NOMO-1 treated with dmso at 0.1 percent for 144 hours (cell line): ENCODE measurements at regions not wholly inside any gene's neighbourhood (a gene's known extent, or its start where the extent isn't known, plus 50 kb on each side); places are given as distances from the start of the nearest gene placed in this dataset.
"Not testable (repeated sequence)": the region's sequence is repeated elsewhere in the genome, so short reads cannot be mapped to it uniquely, and the experiment has no call there.

Source experiments
- DNase-seq: peaks from one replicate; lab custom pipeline; 2025; ENCODE audit not compliant: unreplicated experiment; lab: John Stamatoyannopoulos, UW

DNA sequence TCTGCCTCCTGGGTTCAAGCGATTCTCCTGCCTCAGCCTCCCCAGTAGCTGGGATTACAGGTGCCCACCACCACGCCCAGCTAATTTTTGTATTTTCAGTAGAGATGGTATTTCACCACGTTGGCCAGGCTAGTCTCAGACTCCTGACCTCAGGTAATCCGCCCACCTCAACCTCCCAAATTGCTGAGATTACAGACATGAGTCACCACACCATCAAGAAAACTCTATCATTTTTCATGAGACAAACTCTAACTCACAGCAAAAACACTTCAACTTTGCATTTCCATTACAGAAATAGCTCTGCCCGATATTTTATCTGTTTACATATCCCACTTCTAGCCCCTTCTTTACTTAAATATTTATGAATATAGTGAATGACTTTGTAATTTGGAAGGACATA, 561.1 kb downstream of the TMX3 start:
- DNase-seq: not testable (repeated sequence)

DNA sequence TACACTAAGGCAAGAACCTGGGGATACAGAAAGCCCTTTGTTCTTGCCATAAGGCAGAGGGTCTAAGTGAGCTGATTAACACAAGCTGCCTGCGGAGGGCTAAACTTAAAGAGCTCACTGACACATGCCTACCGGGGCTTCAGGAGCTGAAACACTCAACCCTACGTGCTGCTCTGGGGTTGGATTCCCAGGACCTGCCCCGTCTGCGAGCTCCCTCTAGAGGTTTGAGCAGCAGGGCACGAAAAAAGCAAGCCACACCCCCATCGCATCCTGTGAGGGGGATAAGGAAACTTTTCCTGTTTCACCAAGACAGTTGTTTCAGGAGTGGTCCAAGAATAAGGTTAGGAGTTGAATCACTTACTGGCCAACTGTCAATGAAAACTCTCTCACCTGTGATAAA, 562.1 kb downstream of the TMX3 start:
- DNase-seq: no peak

DNA sequence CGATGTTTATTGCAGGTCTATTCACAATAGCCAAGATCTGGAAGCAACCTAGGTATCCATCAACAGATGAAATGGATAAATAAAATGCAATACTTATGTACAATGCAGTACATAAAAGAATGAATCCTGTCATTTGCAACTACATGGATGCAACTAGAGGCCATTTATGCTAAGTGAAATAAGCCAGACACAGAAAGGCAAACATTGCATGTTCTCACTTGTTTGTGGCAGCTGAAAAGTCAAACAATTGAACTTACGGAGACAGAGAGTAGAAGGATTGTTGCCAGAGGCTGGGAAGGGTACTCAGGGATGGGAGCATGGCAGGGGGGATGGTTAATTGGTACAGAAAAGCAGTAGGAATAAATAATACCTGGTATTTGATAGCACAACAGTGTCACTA, 563.9 kb downstream of the TMX3 start:
- DNase-seq: no peak

DNA sequence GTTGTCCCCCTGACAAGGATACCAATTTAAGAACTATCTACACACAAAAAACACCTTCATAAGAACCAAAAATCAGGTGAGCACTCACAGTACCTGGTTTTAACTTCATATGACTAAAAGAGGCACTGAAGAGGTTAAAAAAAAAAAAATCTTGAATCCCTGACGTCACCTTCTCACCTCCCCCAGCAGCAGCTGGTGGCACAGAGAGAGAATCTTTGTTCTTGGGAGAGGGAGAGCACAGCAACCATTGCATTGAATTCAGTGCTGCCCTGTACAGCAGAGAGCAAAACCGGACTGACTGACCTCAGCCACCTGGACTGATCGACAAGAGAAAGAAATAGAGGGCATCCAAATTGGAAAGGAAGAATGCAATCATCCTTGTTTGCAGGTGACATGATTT, 566.0 kb downstream of the TMX3 start:
- no peak for DNase-seq

DNA sequence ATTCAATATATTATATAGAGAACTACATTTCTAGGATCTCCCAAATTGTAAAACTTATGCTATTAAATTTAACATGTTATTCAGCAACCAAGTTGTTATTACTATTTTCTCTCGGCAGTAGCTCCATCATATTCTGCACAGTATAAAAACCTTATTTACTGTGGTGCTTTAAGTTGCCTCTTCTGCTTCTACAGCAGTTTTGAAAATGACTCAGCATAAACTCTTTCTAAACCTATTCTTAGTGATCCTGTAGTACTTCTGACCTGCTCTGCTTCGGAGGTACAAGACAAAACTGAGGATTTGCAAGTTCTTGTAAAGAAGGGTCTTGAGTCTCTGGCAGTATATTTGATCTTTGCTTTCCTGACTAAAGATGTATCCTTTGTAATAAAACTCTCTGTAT, 567.2 kb downstream of the TMX3 start:
- DNase-seq: no peak

DNA sequence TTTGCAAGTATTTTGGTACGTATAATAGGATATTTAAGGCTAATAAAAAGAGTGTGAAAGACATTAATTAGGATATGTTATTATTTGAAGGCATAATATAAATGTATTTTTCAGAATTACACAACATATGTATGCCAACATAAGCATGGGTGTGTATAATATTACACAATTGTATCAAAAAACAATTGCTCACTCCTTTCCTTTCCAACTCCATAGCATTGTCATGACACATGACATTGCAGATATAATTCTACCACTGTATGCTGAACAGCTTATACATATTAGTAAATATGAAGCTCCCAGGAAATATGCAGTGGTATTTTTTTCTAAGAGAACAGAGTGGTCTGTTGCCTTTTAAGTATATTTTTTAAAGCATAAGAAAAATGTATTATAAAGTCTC, 593.1 kb downstream of the TMX3 start:
- DNase-seq: no peak

DNA sequence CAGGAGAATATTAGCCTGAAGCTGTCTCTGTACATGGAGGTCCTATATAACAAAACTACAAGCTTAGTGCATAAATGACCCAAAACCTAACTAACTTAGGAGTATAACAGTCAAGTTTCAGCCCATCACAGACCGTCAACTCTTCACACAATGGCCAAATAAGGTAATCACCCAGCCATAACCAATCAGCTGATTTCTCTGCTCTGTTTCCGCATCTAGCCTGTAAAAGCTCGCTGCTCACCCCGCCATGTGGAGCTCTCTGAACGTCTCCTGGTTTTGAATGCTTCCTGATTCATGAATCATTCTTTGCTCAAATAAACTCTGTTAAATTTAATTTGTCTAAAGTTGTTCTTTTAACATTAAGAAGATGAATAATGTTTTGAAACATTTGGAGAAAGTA, 593.6 kb downstream of the TMX3 start:
- DNase-seq: no peak

DNA sequence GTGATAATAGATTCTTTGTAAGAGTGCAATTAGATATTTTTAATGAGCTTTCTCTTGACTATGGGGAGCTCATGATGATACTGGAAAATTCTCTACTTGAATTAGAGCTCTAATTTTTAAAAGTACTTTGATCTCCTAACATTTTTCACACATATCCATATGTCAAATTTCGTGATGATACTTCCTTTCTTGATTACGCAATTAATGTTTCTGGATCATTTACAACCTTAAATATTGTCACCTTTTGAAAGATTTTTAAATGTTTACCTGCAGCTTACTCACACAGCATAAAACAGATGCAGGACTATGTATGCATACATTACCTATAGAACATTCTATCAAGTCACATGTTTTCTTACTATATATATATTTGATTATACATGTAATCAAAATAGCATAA, 598.5 kb upstream of the DSEL start:
- no peak for DNase-seq

DNA sequence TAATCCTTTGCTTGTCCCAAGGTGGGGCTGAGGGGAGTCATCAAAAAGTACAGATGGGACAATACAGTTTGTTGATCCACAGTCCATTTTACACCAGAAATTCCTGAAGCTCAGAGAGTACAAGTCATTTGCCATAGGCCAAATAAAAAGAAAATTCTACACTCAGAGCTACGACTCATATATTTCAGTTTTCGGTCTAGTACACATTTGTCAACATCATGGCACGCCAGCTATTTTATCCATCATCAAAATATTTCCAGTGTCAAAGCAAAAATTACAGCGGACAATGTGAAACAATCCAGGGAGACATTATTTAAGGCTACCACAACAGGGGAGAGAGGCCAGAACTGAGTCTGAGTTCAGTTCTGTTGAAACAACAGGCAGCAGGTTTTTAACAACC, 587.5 kb upstream of the DSEL start:
- DNase-seq: no peak

DNA sequence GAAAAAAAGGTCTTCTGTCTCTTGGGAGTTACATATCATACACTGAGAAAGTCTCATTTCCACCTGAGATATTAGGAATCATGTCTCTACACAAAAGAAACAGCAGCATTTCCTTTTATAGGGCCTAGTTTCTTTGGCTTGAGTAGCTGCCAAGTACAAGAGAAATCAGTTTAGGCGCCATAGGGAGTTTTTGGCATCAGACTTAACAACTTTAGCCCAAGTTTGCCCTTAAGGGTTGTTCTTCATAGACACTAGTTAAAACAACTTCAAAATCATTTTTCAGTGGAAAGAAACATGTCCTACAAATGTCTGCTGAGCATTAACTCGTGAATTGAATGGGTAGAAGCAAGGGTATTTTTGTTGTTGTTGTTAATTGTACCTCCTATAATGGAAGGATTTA, 587.0 kb upstream of the DSEL start:
- no peak for DNase-seq

DNA sequence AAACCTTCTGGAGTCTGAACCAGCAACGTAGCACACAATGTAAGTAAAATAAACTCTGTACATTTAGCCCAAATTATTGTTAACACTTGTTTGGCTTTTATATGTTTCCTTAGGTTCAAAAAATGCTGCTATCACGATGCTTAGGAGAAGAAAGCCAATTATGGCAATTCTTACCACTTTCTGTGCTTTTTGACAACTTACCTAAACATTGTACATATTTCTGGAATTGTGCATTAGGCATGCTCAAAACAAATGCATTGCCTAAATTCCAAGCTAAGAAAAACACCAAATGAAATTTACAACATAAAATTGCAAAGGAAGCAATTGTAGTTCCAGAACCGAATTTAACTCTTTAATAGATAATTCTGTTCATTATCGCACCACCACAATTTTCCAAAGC, 585.6 kb upstream of the DSEL start:
- no peak for DNase-seq

DNA sequence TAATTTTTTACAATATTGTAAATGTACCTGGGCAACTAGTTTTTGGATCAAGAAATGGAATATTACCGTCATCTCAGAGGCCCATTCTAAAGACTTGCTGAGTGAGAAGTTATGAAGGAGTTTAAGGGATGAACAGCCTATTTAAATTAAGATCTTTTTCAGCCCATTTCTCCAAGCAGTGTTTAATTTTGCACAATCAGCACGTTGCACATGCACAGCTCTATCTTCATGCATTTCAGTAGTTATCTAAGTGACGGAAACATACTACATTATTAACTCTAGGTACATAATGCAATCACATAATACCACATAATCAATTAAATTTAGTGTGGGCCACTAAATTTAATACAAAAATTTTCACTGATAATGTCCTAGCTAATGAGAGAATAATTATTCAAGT, 582.1 kb upstream of the DSEL start:
- DNase-seq: no peak

DNA sequence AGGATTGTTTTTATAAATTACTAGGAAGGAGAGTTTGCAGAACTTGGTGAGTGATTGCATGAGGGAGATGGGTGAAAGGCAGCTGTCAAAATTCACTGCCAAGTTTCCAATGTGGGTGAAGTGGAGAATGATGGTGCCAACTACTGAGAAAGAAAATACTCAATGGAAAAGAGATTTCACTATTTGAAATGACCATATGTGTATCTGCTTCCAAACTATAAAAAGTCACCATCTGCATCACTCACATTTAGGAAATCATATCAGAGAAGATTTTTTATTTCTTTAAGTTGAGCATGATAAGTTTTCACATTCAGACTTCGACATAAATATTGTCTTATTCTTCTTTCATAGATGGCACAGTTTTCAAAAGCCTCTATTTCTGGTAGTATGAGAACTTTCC, 570.0 kb upstream of the DSEL start:
- no peak for DNase-seq

DNA sequence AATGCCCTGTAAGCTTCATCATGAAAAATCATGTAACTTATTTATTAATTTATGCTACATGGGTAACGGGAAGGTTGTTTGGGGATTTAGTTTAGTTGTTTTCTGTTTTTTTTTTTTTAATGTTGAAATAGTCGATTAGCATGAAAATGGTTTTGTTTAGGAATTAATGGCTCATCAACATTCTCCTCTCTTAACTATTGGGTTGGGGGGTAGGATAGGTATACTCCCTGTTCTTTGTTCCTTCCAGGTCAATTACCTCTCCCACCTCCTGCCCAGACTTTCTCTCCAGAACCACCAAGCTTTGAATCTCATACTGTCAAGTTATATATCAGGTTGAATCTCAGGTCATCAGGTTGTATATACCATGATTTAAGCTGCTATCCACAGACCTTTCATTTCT, 568.7 kb upstream of the DSEL start:
- DNase-seq: no peak

DNA sequence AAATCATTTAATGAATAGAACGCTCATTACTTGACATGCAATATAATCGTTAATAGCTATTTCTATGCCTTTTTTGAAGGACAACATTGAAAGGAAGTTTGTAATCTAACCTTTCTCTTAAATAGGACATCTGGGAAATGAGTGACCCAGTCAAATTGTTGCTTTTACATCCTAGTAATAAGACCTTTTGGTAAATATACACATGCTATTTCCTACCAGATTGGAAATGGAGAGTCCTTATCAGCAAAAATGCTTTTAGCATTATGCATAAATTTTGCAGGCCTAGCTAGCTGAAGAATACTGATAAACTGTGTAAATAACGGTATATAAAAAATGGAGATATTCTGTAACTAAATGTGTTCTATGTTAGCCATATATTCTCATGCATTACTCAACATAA, 567.3 kb upstream of the DSEL start:
- DNase-seq: no peak

DNA sequence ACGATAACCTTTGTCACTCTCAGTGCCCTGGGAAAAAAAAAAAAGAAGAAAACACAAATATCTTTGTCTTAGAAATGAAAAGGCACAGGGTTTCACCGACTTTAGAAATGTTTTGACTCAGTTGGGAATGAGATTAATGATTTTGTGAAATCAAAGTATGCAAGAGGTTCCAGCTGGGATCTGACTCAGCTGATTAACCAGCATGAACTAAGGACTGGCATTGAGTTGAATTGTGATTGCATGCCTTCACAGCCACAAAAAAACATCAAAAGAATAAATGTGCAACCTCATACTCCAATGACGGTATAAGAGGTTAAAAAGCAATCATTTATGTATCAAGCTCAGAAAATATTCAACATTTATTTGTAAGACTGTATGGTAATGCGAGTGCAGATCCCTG, 566.6 kb upstream of the DSEL start:
- no peak for DNase-seq

DNA sequence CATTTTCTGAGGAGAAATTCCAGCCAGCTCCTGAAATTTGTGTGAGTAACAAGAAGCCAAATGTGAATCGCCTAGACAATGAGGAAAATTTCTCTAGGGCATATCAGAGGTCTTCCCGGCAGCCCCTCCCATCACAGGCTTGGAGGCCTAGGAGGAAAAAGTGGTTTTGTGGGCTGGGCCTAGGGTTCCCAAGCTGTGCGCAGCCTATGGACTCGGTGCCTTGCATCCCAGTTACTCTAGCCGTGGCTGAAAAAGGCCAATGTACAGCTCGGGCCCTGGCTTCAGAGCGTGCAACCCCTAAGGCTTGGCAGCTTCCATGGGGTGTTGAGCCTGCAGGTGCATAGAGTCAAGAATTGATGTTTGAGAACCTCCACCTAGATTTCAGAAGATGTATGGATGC, 556.2 kb upstream of the DSEL start:
- DNase-seq: no peak

DNA sequence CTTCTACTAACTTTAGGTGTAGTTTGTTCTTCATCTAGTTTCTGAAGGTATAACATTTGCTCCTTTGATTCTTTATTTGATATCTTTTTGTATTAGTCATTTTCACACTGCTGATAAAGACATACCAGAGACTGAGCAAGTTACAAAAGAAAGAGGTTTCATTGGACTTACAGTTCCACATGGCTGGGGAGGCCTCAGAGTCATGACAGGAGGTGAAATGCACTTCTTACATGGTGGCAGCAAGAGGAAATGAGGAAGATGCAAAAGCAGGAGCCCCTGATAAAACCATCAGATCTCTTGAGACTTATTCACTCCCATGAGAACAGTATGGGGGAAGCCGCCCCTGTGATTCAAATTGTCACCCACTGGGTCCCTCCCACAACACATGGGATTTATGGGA, 544.4 kb upstream of the DSEL start:
- DNase-seq: no peak

DNA sequence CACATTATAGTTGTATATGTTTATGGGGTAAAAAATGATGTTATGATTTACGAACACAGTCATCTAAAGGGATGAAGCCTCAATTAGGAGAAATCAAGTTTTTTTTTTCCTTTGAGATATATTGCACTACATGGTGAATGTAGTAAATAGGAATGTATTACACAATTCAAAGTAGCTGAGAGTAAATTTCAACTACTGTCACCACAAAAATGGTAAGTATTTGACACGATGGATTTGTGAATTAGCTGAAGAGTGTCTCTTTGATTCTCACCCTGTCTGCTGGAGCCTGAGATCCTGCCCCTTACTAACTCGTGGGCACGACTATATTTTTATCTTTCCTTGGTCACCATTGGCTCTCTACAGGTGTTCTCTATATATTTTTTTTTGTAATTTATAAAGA, 540.4 kb upstream of the DSEL start:
- DNase-seq: no peak

DNA sequence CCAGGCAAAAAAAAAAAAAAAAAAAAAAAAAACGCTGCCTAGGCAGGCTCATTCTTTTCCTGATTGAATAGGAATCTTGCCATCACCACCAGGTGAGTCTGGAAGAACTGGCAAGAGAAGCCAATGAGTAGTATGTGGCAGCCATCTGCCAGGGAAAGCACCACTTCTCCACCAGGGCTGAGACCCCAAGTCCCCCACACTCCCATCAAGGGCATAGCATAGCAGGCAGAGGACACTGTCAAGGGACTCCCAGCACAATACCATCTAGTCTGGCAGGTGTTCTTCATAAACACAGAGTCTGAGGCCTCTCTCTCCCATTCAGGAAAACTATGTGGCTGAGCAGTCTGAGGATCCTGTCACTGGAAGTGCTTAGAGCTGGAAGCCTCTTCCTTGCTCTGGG, 538.1 kb upstream of the DSEL start:
- no peak for DNase-seq

DNA sequence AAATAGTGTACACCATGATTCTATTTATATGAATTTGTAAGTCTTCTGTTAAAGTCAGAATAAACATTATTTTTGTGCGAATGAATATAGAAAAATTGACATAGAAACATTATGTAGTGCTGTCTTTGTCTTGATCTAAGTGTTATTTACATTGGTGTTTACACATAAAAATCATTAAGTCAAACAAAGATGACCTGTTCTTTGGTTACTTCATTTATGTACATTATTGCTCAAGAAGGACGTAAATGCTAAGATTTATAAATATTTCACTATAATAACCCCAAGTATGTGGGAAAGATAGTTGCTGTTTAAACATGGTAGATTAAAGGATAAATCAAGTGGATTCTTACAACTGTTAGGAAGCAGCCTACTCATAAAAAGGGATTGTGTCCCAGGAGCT, 536.8 kb upstream of the DSEL start:
- no peak for DNase-seq

DNA sequence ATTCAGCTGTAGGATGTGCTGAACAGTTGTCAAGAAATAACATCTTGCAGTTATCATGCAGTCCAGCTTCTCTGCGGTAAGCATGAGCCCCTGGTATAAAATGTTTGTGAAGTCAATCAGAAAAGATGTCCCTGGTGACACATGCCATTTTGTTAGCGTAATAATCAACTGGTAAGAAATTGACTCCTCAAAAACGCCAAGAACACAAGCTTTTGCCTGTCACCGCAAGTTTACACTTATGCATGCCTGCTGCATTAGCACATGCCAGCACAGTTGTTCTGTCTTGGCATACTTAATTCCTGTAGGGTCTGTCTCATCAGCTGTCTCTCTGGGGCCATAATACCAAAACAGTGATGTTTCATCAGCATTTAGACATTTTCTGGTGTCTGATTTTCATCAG, 524.8 kb upstream of the DSEL start:
- DNase-seq: no peak

DNA sequence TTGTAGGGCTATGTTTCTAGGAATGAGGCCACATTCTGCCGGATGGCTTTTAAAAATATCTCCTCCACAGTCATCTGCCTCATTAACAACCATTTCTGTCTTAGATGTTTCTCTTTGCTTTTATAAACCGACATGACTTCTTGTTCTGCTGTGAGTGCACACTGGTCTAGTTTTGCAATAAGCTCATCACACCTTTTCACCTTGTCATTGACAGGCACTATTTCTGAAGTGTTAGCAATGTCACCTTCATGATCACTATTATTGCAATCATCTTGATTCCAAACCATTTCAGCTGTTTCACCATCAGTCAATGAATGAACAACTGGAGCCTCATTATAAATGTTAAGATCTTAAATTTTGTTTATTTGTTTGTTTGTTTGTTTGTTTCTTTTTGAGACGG, 523.7 kb upstream of the DSEL start:
- no peak for DNase-seq

DNA sequence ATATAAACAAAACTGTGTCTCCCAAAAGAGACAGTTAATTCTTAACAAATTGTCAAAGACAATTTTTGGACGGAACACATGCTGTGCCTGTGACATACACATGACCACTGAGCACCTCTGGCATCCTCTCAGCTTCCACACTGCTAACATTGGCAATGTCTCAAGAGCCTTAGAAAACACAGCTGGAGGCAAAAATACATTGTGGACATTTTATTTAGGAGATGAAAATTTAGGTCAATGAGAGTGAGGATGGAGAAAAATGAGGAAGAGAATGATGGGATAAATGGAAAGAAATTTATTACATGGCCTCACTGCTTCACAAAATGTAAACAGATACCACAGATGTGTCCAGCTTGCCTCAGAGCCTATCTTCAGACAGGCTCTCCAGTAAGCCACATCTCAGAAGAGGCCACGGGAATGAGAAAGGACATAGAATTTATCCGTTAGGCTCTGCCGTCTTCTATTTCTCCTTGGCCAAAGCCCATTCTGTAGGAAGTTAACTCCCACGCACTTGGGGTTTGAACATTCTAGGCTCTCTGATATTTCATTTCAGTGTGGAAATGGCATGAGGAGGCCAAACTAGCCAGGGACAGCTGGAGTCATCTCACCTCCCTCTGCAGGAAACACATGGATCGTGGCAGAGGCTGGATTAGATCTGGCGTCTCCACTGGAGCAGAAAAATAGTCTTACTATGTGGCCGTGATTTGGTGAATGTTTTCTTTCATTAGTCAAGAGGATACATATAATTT, 519.4 kb upstream of the DSEL start:
- no peak for DNase-seq
